Adrenal gland (tissue), 5 donors: ENCODE measurements at regions not wholly inside any gene's neighbourhood (a gene's known extent, or its start where the extent isn't known, plus 50 kb on each side); places are given as distances from the start of the nearest gene placed in this dataset.

Experiments used
- CTCF ChIP-seq, 6 experiments: fragments of 450-650 bp in 4 of 6; fragments of 200-600 bp in 2 of 6; sonication (generic) in 1 of 6; IDR thresholded peaks; 1 replicate in 5 of 6; 2 replicates in 1 of 6; pipeline versions ENCODE4 v1.5.1 to v1.8.0; 2016 to 2021; ENCODE audit warnings: antibody characterized with exemption in 6 of 6, mild to moderate bottlenecking in 2 of 6, moderate library complexity in 1 of 6
- POLR2A ChIP-seq, 2 donors: fragments of 450-650 bp; IDR thresholded peaks; one replicate each; pipeline ENCODE4 v1.6.1; 2017; ENCODE audit warnings: antibody characterized with exemption in 2 of 2, mild to moderate bottlenecking in 2 of 2, moderate library complexity in 1 of 2
- donor health status: DM: no; HTN: no; CAD: no.

GRCh38 chr16:5305023-5305422 is 207.4 kb upstream of the EEF2KMT start:
- no peak for TF ChIP-seq CTCF (IDR thresholded peaks at IDR 0.05)
- no peak for TF ChIP-seq POLR2A (IDR thresholded peaks at IDR 0.05)
